ENCODE measurements at regions not wholly inside any gene's neighbourhood (a gene's known extent, or its start where the extent isn't known, plus 50 kb on each side); places are given as distances from the start of the nearest gene placed in this dataset.

DNA sequence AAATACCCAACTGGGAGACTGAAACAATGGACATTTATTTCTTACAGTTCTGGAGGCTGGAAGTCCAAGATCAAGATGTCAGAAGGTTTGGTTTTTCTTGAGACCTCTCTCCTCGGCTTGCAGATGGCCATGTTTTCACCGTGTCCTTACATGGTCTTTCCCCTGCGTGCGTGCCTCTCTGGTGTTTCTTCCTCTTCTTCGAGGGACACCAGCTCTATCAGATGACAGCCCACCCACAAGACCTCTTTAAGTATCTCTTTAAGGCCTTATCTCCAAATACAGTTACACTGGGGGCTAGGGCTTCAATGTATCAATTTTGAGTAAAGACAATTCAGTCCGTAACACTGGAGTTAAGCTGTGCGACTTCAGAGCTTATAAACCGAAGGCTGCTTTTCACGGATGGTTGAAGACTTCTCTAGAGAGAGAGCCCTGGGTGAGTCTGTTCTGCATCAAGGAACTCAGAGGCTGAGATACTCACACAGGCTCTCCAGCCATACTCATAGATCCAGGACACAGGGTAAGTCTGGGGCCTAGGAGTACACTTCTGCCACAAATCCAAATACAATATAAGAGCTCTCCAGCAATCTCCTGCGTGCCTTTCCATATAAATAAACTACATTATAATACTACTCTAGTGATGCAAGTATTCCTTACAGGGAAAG lies 339.9 kb upstream of the PKDCC start:
- H4K20me1 ChIP-seq (ENCODE audit: insufficient read depth, low read length), result no peaks in the 10 kb centered on the region
- no peak overlapping the region for H3K27ac ChIP-seq (ENCODE audit: low read depth, low read length, poor library complexity, severe bottlenecking)
- H3K4me1 ChIP-seq (ENCODE audit: insufficient read depth, low read length, poor library complexity, severe bottlenecking), result no peaks in the 10 kb centered on the region
- no peaks in the 10 kb centered on the region for H3K79me2 ChIP-seq (ENCODE audit: insufficient read depth, low read depth, low read length)
- no peaks in the 10 kb centered on the region for H3K36me3 ChIP-seq (ENCODE audit: insufficient read depth, low read length)
- H3K9me3 ChIP-seq (ENCODE audit: low read length), result no peaks in the 10 kb centered on the region
- intact Hi-C loops (cut with micrococcal nuclease; ENCODE audit: unreplicated experiment), result no loop called here
- POLR2A ChIA-PET, result no interaction called here
- no TSS peak for BruUV-seq (replicated peaks)
- DNase-seq (ENCODE audit: low spot score), result no peak
- CTCF ChIA-PET (ENCODE audit: unreplicated experiment), result no interaction called here
- no peaks in the 10 kb centered on the region for H3K9me2 ChIP-seq (ENCODE audit: insufficient read depth, low read length)
- no peak overlapping the region for H2AFZ ChIP-seq (ENCODE audit: low read length)
- H3K4me3 ChIP-seq (ENCODE audit: low read depth, low read length, poor library complexity, severe bottlenecking), result no peak overlapping the region
- no peak overlapping the region for H3K4me2 ChIP-seq (ENCODE audit: low read length)
- TF ChIP-seq EZH2phosphoT487 (IDR thresholded peaks at IDR 0.05; ENCODE audit: borderline replicate concordance, low read depth, low read length), result no peak
- TF ChIP-seq, protein P1, sequence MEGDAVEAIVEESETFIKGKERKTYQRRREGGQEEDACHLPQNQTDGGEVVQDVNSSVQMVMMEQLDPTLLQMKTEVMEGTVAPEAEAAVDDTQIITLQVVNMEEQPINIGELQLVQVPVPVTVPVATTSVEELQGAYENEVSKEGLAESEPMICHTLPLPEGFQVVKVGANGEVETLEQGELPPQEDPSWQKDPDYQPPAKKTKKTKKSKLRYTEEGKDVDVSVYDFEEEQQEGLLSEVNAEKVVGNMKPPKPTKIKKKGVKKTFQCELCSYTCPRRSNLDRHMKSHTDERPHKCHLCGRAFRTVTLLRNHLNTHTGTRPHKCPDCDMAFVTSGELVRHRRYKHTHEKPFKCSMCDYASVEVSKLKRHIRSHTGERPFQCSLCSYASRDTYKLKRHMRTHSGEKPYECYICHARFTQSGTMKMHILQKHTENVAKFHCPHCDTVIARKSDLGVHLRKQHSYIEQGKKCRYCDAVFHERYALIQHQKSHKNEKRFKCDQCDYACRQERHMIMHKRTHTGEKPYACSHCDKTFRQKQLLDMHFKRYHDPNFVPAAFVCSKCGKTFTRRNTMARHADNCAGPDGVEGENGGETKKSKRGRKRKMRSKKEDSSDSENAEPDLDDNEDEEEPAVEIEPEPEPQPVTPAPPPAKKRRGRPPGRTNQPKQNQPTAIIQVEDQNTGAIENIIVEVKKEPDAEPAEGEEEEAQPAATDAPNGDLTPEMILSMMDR (conservative IDR thresholded peaks at IDR 0.05; ENCODE audit: low read length), result no peak

DNA sequence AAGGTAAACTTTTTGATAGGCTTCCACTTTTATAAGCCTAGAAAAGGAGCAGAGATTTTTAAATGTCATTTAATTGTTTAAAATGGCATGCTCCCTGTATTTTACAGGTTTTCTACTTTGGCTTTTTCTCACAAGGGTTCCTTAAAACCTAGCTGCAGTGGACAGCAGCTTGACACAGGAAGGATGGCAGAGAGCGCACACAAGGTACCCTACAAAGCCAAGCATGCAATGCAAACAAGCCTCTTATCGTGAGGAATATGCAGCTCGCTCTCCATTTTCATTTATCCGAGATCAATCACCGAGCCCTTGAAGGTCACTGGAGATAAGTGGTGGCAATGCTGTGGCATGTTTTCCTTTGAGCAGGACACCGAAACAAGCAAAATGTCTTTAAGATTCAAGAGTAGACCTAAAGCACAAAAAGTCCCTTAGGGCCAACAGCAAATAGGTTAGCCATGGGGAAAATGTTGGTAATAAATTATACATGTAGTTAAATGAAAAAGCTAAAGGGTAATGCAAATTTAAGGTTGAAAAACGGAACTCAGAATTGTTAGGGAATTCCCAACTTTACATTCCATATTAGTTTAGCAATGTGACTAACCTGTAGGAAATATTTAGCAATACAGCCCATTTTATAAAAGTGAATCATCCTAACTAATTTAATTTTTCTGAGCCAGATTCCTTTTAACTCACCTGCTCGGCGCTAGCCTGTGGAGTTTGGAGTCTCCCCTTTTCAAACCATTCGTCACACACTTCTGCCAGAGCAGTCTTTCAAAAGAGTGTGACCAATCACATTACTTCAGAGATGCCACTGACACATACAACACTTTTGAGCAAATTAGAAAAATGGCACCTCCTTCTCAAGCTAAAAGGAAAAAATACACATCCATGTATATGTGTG lies 337.9 kb upstream of the PKDCC start:
- no TSS peak for BruUV-seq (replicated peaks)
- H2AFZ ChIP-seq (ENCODE audit: low read length), result no peak overlapping the region
- no peak overlapping the region for H3K4me3 ChIP-seq (ENCODE audit: low read depth, low read length, poor library complexity, severe bottlenecking)
- no peak for DNase-seq (ENCODE audit: low spot score)
- no peaks in the 10 kb centered on the region for H3K36me3 ChIP-seq (ENCODE audit: insufficient read depth, low read length)
- no peaks in the 10 kb centered on the region for H3K4me1 ChIP-seq (ENCODE audit: insufficient read depth, low read length, poor library complexity, severe bottlenecking)
- H3K4me2 ChIP-seq (ENCODE audit: low read length), result no peak overlapping the region
- H3K27ac ChIP-seq (ENCODE audit: low read depth, low read length, poor library complexity, severe bottlenecking), result no peak overlapping the region
- H3K79me2 ChIP-seq (ENCODE audit: insufficient read depth, low read depth, low read length), result no peaks in the 10 kb centered on the region
- TF ChIP-seq, protein P1 (conservative IDR thresholded peaks at IDR 0.05; ENCODE audit: low read length), result no peak
- no peak for TF ChIP-seq EZH2phosphoT487 (IDR thresholded peaks at IDR 0.05; ENCODE audit: borderline replicate concordance, low read depth, low read length)
- no peaks in the 10 kb centered on the region for H3K9me2 ChIP-seq (ENCODE audit: insufficient read depth, low read length)
- no peaks in the 10 kb centered on the region for H3K9me3 ChIP-seq (ENCODE audit: low read length)
- intact Hi-C loops (cut with micrococcal nuclease; ENCODE audit: unreplicated experiment), result no loop called here
- CTCF ChIA-PET (ENCODE audit: unreplicated experiment), result no interaction called here
- no peaks in the 10 kb centered on the region for H4K20me1 ChIP-seq (ENCODE audit: insufficient read depth, low read length)
- POLR2A ChIA-PET, result interaction anchor here (1.0 kb wide), 1 partner anchor 8 kb away, joined by 3 read pairs; no protein-coding TSS in a partner anchor

DNA sequence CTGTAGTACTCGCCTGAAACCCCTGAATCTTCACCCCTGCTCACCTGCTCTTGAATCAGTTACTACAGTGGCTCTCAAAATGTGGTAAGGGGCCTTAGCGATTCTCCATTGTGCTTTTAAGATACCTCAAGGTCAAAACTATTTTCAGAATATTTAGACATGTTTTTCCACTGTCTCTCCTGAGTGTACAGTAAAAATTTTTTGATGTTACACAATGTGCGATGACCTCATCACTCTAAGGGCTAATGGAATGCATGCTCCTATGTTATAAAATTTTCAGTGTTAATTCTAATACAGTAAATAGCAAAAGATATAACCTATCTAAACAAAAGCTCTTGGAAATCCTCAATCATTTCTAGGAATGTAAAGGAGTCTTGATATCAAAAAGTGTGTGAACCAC lies 336.9 kb upstream of the PKDCC start:
- intact Hi-C loops (cut with micrococcal nuclease; ENCODE audit: unreplicated experiment), result no loop called here

More for the DNA sequence above, 336.9 kb upstream of the PKDCC start:
- ChIA-PET POLR2A (no interaction called here), CTCF (ENCODE audit: unreplicated experiment) (no interaction called here)
- H3K4me2 ChIP-seq (ENCODE audit: low read length), result no peak overlapping the region
- H3K4me3 ChIP-seq (ENCODE audit: low read depth, low read length, poor library complexity, severe bottlenecking), result no peak overlapping the region
- TF ChIP-seq EZH2phosphoT487 (IDR thresholded peaks at IDR 0.05; ENCODE audit: borderline replicate concordance, low read depth, low read length), result no peak
- DNase-seq (ENCODE audit: low spot score), result no peak
- H3K27ac ChIP-seq (ENCODE audit: low read depth, low read length, poor library complexity, severe bottlenecking), result no peak overlapping the region
- H3K4me1 ChIP-seq (ENCODE audit: insufficient read depth, low read length, poor library complexity, severe bottlenecking), result peaks cover 4% of the 10 kb centered on the region
- no peaks in the 10 kb centered on the region for H3K9me3 ChIP-seq (ENCODE audit: low read length)
- no peak overlapping the region for H2AFZ ChIP-seq (ENCODE audit: low read length)
- H3K36me3 ChIP-seq (ENCODE audit: insufficient read depth, low read length), result no peaks in the 10 kb centered on the region
- no peaks in the 10 kb centered on the region for H3K9me2 ChIP-seq (ENCODE audit: insufficient read depth, low read length)
- no peaks in the 10 kb centered on the region for H4K20me1 ChIP-seq (ENCODE audit: insufficient read depth, low read length)
- H3K79me2 ChIP-seq (ENCODE audit: insufficient read depth, low read depth, low read length), result no peaks in the 10 kb centered on the region
- BruUV-seq (replicated peaks), result no TSS peak
